Cardiac septum (tissue), 1 donor: ENCODE measurements at regions not wholly inside any gene's neighbourhood (a gene's known extent, or its start where the extent isn't known, plus 50 kb on each side); places are given as distances from the start of the nearest gene placed in this dataset.

Experiments
- DNase-seq: peaks from one replicate; pipeline ENCODE4 v3.0.0-alpha.2; 2020; ENCODE audit warnings: low spot score
- intact Hi-C: fragments of 100-400 bp; cut with DNase I; formaldehyde crosslinking; loops from one replicate; pipeline ENCODE4 v1.14.0; 2022
- donor health status: DM: no; HTN: no; CAD: no.

DNA sequence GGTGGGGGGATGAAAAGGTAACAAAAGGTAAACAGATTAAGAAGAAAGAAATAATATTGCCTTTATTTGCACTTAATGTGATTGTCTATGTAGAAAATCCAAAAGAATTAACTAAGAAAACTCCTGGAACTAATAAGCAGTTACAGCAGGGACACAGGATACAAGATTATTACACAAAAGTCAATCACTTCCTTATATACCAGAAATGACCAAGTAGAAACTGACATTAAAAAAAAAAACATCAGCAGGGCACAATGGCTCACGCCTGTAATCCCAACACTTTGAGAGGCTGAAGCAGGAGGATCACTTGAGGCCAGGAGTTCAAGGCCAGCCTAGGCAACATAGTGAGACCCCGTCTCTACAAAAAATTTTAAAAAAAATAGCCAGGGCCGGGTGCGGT is 123.2 kb upstream of the RIPOR2 start:
- DNase-seq: no peak
- intact Hi-C loops: no loop called here

DNA sequence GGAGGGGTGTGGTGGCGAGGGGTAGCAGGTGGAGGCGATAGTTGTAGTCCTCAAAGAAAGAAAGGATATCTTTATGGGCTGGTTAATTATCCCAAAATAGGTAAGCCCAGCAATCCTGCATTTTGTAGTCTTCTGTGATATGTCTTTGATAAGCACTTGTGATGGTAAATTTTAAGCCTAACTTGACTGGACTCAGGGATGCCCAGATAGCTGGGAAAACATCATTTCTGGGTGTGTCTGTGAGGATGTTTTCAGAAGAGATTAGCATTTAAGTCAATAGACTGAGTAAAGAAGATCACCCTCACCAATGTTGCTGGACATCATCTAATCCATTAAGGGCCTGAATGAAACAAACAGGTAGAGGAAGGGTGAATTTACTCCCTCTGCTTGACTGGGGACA is 124.8 kb upstream of the RIPOR2 start:
- no peak for DNase-seq
- intact Hi-C loops: no loop called here

DNA sequence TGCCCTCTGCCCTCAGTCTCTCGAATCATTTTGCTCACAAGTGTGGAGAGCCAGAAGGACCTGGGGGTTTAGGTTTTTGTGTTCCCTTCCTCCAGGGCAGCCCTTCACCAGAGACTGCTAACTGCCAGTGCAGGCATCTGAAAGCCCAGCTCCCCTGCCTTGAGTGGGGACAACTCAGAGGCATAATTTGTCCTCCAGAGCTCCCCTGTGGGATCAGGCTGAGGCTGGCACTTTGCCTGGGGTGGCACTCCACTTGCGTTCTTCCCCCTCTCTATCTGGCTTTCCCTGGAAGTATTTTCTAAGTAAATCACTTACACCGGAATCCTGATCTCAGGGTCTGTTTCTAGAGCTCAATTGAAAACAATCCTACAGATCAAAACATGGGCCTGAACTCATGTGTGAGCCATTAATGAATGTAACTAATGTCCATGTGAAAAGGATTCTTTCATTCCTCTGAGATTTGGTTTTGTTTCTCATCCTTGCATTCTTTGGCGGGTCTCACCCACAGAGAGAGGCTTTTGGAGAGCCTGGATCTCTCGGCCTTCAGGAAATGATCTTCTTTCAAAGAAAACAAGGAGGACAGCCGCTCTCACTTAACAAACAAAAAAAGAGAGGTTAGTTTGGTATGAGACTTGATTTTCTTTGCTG is 125.7 kb upstream of the RIPOR2 start:
- no peak for DNase-seq
- intact Hi-C loops: no loop called here

DNA sequence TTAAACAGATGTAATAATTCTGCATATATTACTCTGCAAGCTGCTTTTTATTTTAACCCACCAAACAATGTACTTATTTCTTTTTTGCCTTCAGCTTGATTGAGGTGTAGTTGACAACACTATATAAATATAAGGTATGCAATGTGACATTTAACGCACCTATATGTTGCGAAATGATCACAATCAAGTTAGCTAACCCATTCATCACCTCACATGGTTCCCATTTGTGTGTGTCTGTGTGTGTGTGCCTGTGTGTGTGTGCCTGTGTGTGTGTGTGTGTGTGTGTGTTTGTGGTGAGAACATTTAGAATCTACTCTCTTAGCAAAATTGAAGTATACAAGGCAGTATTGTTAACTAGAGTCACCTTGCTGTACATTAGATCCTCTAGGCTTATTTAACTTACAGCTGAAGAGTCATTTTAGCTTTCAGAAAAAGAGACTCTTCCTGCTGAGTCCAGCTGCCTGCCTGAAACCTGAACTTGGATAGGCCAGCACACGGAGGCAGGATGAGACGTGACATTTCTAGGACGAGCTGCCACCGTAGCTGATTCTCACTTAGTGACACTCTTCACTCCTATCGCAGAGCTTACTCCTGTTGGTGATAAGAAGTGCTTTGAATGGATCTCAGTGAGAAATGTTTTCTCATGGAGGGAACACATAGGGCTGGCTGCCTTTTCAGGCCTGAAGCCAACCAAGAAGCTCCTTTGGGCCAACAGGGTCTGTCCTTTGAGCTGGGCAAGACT is 126.5 kb upstream of the RIPOR2 start:
- DNase-seq: no peak
- intact Hi-C loops: no loop called here

DNA sequence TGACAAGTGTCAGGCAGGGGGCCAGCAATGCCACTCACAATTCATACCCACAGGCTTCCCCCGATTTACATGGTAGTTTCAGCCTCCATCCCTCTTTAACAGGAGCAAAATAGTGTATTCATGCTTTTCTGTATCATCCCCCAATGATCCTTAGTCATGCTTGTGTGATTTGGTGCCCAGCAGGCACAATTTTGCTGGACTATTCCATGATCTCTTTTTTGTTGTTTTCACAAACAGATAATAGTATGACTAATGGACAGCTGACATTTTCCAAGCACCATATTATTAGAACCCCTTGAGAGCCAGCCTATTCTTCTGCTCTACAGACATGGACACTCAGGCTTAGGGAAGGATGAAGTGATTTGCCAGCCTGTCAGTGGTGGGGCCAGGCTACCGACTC is 128.2 kb upstream of the RIPOR2 start:
- intact Hi-C loops: no loop called here

DNA sequence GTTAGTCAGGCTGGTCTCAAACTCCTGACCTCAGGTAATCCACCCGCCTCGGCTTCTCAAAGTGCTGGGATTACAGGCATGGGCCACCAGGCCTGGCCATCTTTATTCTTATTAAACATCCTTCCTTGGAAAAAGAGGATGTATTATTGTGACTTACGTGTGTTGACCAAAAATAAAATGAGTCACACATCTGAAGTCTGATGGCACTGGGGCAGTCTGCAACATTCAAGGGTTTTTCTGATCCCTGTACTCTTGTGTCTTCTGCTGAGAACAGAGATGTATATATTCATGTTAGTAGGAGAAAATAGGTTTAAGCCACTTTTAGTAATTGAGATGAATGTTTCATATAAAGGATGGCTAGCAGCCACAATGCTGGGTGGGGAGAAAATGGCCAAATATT is 129.9 kb upstream of the RIPOR2 start:
- no peak for DNase-seq
- intact Hi-C loops: loop anchor here (5.0 kb wide), 1 partner anchor 68 kb away; no protein-coding TSS in a partner anchor

More for the DNA sequence above, 128.2 kb upstream of the RIPOR2 start:
- no peak for DNase-seq

DNA sequence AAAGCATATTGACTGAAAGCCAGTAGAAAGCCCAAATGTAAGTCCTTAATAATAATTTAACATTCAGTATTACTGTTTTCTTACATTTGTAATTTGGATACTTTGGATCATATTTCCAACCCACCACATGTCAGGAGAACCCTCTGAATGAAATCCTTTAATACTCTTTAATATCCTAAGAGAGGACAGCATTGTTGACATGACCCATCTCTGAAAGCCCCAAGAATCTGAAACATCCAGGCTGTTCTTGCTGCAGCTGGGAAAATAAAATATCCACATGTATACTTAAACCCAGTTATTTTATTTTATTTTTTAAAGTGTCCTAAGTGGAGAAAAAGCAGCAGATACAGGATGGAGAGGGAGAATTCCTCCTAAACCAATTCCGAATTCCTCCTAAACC is 130.8 kb upstream of the RIPOR2 start:
- intact Hi-C loops: loop anchor here (5.0 kb wide), 1 partner anchor 69 kb away; no protein-coding TSS in a partner anchor
- no peak for DNase-seq

DNA sequence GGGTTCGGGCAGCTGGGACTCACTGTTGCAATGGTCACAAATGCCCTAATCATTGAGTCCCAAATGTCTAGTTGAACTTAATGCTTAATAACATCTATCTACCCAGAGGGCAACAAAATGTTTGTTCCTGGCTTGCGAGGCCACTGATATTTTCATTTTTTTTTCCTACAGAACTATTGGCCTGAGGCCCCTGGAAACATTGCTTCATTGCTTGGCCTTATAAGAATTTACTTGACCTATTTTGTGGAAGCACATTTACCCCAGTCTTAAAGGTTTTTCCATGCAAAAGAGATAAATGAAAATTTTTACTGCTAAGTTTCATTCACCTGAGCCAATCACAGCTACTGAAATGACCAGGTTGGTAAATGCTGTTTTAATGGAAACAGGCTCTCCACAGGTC is 133.1 kb upstream of the RIPOR2 start:
- intact Hi-C loops: loop anchor here (5.0 kb wide), 1 partner anchor 72 kb away; no protein-coding TSS in a partner anchor
- no peak for DNase-seq

DNA sequence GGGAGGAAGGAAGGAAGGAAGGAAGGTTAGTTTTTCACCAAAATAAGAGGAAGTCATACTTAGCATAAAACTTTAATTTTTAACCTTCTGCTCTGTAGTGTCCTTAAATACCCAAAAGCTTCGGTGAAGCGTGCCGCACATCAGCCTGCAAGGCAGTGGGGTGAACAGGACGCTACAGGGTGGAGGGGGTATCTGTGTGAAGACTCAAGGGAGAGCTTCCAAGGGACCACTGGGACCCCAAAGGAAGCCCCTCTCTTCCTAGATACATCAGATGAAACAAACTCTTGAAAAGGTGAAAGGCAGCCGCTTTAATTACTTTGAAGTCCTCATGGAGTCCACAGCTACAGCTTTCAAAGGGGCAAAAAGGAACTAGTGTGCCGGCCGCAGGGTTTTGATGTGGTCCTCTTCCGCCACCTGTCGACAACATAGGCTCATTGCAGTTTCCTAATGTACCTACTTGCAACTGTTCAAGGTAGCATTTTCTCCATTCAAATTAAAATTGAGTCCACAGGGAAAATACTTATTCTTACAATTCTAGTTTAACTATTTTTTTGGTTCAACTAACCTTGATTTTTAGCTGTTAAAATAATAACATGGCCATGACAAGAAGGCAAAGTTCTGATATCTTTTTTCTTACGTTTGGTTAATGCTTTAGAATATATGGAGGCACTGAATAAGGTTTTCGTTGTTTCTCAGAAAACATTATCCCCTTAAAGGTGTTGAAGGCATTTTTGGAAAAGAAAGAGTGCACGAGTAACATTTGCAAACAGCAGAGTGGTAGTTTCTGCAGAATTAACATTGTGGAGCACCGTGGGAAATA is 135.0 kb upstream of the RIPOR2 start:
- peak; percentile 88 for DNase-seq
- intact Hi-C loops: loop anchor here (2.0 to 10.0 kb wide), 2 partner anchors 216 to 486 kb away; no protein-coding TSS in a partner anchor

DNA sequence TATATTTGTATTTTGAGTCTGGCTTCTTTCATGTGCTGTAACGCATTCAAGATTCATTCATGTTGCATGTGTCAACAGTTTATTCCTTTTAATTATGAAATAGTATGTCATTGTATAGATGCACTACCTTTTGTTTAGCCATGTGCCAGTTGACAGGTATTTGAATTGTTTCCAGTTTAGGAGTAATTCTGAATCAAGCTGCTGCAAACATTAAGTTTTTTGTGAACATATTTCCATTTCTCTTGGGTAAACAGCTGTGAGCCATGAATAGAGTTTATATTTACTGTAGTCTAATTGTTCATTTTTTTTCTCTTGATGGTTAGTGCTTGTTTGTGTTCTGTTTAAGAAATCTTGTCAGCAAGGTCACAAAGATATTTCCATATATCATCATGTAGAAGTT is 142.4 kb upstream of the RIPOR2 start:
- intact Hi-C loops: loop anchor here (10.0 kb wide), 1 partner anchor 493 kb away; no protein-coding TSS in a partner anchor
- no peak for DNase-seq

DNA sequence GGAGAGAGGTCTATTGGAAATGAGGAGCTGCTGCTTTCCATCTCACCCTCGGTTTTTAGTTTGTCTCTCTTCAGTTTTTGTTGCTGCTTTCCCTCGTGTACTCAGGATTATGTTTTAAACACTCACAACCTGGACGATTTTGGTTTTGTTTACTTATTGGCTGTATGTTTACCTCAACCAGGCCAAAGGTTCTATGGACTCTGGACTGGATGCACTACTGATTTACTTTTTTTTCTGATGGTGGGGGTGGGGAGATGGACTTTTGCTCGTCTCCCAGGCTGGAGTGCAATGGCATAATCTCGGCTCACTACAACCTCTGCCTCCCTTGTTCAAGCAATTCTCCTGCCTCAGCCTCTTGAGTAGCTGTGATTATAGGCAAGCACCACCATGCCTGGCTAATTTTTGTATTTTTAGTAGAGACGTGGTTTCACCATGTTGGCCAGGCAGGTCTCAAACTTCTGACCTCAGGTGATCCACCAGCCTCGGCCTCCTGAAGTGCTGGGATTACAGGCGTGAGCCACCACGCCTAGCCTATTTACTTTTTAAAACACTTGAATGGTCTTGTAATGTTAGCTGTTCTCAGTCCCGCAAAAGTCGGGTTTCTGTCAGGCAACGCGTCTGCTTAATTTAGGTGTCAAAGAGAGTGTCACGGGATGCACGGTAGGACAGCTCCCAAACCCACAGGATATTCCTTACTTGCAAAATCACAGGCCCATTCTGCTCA is 148.2 kb upstream of the RIPOR2 start:
- intact Hi-C loops: no loop called here
- DNase-seq: no peak

DNA sequence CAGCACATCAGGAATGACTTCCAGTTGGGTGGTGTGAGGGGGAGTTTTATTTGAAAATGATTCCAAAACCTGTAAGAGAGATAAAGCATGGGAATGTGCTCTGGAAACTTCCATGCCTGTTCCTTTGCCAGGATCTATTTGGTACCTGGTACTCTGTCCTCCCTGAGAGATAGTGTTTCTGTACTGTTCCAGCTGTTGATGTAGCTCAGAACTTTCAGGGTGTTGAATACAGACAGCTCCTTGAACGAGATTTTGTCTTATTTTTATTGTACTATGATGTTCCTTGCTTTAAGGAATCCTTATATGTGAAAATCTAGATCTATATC is 148.7 kb upstream of the RIPOR2 start:
- no peak for DNase-seq
- intact Hi-C loops: no loop called here

DNA sequence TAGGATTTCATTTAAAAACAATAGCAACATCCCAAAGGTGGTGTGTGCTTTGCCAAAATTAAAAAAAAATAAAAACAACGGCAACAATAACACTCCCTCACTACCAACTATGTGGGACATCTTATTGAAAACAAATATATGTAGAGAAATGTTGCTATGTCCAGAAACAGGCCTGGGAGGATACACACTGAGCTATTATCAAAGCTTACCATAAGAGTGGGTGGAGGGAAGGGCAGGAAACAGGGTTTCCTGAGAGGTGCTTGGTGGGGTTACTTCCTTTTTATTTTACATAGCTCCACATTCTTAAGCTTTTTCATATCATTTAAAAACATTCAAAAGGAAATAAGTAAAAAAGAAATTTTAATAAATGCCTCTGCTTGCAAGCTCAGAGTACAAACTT is 150.0 kb upstream of the RIPOR2 start:
- no peak for DNase-seq
- intact Hi-C loops: loop anchor here (5.0 kb wide), 2 partner anchors 52 to 92 kb away; no protein-coding TSS in a partner anchor

DNA sequence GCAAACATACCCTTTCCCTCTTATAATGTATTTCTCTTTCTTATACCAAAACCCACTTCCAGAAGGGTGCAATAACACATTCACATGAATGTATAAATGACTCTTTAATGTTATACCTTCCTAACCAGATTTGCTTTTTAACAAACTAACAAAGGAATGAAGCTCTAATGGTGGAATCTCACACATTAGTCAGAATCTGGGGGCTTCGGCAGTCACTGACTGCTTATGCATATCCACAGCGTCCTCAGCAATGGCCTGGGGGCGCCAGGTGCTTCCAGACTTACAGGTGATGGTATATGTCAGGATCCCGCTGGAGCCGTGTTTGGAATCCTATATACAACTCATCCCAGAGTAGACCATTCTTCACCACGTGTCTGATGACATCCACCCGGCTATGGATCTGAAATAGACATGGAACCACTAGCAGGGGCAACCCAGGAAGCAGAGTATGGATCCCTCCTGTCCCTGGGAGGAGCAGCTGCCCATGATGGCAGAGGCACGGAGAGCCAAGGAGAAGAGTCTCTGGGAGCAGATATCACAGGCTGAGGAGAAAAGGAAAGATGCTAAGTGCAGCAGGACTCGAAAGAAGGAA is 150.8 kb upstream of the RIPOR2 start:
- intact Hi-C loops: loop anchor here (5.0 kb wide), 2 partner anchors 51 to 91 kb away; no protein-coding TSS in a partner anchor
- DNase-seq: no peak

DNA sequence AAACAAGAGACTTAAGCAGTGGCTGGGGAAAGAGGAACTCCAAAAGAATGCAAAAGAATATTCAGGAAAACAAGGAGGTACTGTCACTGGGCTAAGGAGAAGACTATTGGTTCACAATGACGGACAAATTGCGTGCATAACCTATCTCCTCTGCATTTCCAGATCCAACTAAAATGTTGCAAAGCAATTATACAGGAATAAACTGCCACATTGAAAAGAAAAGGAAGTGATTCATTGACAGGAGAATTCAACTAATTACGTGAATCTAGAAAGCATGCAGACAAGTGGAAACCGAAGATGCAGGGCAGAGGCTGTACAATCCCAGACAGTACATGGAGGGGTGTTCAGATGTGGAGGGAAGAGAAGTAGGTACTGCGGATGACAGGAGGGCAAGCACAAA is 152.8 kb upstream of the RIPOR2 start:
- no peak for DNase-seq
- intact Hi-C loops: loop anchor here (5.0 kb wide), 2 partner anchors 49 to 89 kb away; no protein-coding TSS in a partner anchor

DNA sequence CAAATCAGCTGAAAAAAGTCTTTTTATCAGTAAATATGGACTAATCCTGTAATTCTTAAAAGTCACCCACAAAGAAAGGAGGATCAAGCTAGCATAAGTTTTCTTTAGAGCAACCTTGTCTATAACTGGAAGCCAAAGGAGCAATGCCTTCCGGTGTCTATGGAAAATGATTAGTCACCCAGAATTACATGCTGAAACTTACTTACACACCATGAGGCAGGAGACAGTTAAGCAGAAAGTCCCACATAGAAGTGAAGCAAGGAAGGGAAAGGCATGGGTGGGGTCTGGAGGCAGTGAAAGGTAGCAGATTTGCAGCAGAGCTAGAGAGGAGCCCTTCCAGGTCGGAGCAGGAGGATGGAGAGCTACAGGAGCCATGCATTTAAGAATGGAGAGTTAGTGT is 153.7 kb upstream of the RIPOR2 start:
- intact Hi-C loops: loop anchor here (5.0 kb wide), 2 partner anchors 48 to 88 kb away; no protein-coding TSS in a partner anchor
- DNase-seq: no peak

DNA sequence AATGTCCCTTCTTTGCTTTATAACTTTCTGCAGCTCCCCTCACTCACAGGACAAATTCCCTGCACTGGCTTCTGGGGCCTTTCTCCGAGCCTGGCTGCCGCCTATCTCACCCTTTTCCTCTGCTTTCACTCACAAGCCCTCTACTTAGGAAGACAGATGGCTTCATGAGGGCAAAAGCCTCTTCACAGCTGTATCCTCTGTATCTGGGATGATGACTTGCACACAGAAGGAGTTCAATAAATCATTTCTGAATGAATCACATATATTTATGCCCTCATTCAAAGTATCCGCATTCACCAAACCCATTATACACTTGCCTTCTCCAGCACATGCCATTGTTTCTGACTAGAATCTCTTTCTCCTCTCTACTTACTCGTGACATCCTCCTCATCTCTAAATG is 159.0 kb upstream of the RIPOR2 start:
- intact Hi-C loops: no loop called here
- no peak for DNase-seq

DNA sequence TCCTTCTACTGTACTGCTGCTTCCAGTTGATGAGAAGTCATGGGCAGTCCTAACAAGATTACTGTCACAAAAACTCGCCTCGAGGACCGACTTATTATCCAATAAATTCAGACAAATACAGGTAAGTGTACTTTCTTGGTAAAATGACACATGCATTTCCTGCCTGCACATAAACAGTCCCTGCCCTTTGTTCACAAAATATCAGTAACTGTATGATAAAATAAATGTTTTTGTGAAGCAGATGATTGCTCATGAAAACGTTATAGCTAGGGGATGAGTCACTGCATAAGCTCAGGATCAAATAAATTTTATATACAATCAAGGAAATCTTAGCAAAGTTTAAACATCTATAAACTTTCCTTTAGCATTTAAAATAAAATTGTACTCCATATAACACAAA is 164.5 kb upstream of the RIPOR2 start:
- no peak for DNase-seq
- intact Hi-C loops: no loop called here

DNA sequence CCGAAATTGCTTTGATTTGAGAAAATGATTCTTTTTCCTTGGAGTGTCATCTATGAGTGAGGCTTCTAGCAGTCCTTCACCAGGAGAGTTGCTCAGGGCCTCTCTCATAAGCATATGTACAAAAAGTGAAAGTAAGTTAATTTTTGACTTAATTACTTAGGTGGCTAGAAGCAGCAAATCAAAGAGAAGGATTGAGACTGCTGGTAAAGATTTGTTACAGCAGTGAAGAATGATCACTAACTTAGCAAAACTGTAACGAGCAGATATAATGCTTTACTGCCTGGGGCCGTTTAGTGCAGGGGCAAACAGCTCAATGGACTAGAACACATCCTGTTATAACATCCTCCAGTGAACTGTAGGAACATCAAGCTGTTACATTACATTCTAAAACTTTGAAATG is 167.8 kb upstream of the RIPOR2 start:
- intact Hi-C loops: no loop called here
- DNase-seq: no peak
